ENCODE measurements at regions not wholly inside any gene's neighbourhood (a gene's known extent, or its start where the extent isn't known, plus 50 kb on each side); places are given as distances from the start of the nearest gene placed in this dataset.
"Not testable (repeated sequence)": the region's sequence is repeated elsewhere in the genome, so short reads cannot be mapped to it uniquely, and the experiment has no call there.

- H3K4me3 ChIP-seq (ENCODE audit: low read depth, low read length) = no peak overlapping the region
- TF ChIP-seq POLR2A (IDR thresholded peaks at IDR 0.05; ENCODE audit: extremely low read depth, insufficient read length) (no peak), MAX (IDR thresholded peaks at IDR 0.05; ENCODE audit: low read depth, low read length) (no peak), MYC (IDR thresholded peaks at IDR 0.05; ENCODE audit: low read depth, low read length) (no peak)
- TF ChIP-seq, protein P1, sequence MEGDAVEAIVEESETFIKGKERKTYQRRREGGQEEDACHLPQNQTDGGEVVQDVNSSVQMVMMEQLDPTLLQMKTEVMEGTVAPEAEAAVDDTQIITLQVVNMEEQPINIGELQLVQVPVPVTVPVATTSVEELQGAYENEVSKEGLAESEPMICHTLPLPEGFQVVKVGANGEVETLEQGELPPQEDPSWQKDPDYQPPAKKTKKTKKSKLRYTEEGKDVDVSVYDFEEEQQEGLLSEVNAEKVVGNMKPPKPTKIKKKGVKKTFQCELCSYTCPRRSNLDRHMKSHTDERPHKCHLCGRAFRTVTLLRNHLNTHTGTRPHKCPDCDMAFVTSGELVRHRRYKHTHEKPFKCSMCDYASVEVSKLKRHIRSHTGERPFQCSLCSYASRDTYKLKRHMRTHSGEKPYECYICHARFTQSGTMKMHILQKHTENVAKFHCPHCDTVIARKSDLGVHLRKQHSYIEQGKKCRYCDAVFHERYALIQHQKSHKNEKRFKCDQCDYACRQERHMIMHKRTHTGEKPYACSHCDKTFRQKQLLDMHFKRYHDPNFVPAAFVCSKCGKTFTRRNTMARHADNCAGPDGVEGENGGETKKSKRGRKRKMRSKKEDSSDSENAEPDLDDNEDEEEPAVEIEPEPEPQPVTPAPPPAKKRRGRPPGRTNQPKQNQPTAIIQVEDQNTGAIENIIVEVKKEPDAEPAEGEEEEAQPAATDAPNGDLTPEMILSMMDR (IDR thresholded peaks at IDR 0.05; ENCODE audit: low read depth, low read length) = no peak
Measured at GRCh38 chr5:37931541-37931940, 91.7 kb upstream of the GDNF start.

GRCh38 chr5:37930350-37930749 lies 90.5 kb upstream of the GDNF start:
- no peak for DNase-seq (ENCODE audit: low read depth)
- no peak for TF ChIP-seq MYC (IDR thresholded peaks at IDR 0.05; ENCODE audit: low read depth, low read length)
- TF ChIP-seq MAX (IDR thresholded peaks at IDR 0.05; ENCODE audit: low read depth, low read length) = no peak
- no peak for TF ChIP-seq POLR2A (IDR thresholded peaks at IDR 0.05; ENCODE audit: extremely low read depth, insufficient read length)
- TF ChIP-seq, protein P1 (IDR thresholded peaks at IDR 0.05; ENCODE audit: low read depth, low read length) = no peak
- no peak overlapping the region for H3K4me3 ChIP-seq (ENCODE audit: low read depth, low read length)

More at GRCh38 chr5:37931541-37931940, 91.7 kb upstream of the GDNF start:
- DNase-seq (ENCODE audit: low read depth) = no peak

- no peak overlapping the region for H3K4me3 ChIP-seq (ENCODE audit: low read depth, low read length)
- no peak for TF ChIP-seq MAX (IDR thresholded peaks at IDR 0.05; ENCODE audit: low read depth, low read length)
- TF ChIP-seq POLR2A (IDR thresholded peaks at IDR 0.05; ENCODE audit: extremely low read depth, insufficient read length) = no peak
- TF ChIP-seq MYC (IDR thresholded peaks at IDR 0.05; ENCODE audit: low read depth, low read length) = no peak
- TF ChIP-seq, protein P1 (IDR thresholded peaks at IDR 0.05; ENCODE audit: low read depth, low read length) = no peak
- no peak for DNase-seq (ENCODE audit: low read depth)
Measured at GRCh38 chr5:37929791-37930190, 90.0 kb upstream of the GDNF start.

GRCh38 chr5:37927753-37928152 lies 87.9 kb upstream of the GDNF start:
- not testable (repeated sequence) for DNase-seq (ENCODE audit: low read depth); H3K4me3 ChIP-seq (ENCODE audit: low read depth, low read length)

DNA sequence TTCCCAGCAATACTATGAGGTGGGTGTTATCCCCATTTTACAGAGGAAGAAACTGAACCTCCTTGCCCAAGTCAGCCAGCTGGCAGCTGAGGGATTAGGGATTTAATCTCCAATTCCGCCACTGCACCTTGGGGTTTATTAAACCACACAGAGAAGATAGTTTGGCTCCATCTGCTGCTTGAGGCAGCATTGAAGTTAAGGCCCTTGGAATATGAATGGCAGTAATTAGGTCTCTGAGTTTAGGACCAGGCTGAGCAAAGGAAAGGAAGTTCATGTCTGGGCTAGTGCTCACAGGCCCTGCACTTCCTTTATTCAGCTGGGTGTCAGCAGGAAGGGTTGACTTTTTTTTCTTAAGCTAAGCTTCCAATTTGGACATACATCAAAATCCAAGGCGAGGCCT lies 86.9 kb upstream of the GDNF start:
- TF ChIP-seq POLR2A (IDR thresholded peaks at IDR 0.05; ENCODE audit: extremely low read depth, insufficient read length) (no peak), MAX (IDR thresholded peaks at IDR 0.05; ENCODE audit: low read depth, low read length) (no peak), MYC (IDR thresholded peaks at IDR 0.05; ENCODE audit: low read depth, low read length) (no peak)
- TF ChIP-seq, protein P1 (IDR thresholded peaks at IDR 0.05; ENCODE audit: low read depth, low read length) = no peak
- DNase-seq (ENCODE audit: low read depth) = peak; percentile 4
- H3K4me3 ChIP-seq (ENCODE audit: low read depth, low read length) = no peak overlapping the region

DNA sequence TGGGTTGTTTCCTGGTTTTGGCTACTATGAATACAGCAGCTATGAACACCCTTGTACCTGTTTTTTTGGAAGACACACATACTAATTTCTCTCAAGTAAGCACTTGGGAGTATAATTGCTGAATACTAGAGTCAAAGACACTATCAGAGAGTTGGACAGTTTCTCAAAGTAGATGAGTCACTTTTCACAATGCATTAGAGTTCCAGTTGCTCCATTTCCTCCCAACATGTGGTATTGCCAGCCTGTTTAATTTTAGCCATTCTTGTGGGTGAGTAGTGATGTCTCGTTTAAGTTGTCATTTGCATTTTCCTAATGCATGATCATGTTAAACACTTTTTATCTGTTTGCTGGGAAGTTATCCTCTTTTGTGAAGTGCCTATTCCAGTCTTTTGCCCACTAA lies 81.6 kb upstream of the GDNF start:
- H3K4me3 ChIP-seq (ENCODE audit: low read depth, low read length) = no peak overlapping the region
- peak; percentile 45 for DNase-seq (ENCODE audit: low read depth)
- TF ChIP-seq, protein P1 (IDR thresholded peaks at IDR 0.05; ENCODE audit: low read depth, low read length) = no peak
- peak; percentile 43 for TF ChIP-seq MYC (IDR thresholded peaks at IDR 0.05; ENCODE audit: low read depth, low read length)
